LNCAP (cell line): ENCODE measurements at regions not wholly inside any gene's neighbourhood (a gene's known extent, or its start where the extent isn't known, plus 50 kb on each side); places are given as distances from the start of the nearest gene placed in this dataset.

Experiments used
- CTCF ChIP-seq: fragments of 450-650 bp; IDR thresholded peaks from 2 replicates; pipeline ENCODE4 v1.5.1; 2017; ENCODE audit warnings: mild to moderate bottlenecking

DNA sequence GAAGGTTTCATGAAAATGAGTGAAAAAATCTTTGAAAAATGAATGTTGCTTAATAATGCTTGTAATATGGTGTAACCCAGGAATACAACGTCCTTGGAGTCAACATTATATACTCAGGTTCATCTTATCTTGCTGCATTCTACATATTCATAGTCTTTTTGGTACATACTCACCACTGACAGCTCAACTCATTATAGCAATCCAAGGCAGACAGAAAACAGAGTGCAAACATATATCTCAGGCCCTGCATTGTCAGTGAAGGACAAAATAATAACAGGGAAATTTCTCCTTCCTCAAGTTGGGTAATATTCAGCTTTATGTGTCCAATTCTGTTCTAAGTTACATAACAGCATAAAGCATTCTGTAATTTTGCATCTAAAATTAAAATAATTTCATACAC, 1353.0 kb upstream of the SEL1L start:
- TF ChIP-seq CTCF, result no peak

DNA sequence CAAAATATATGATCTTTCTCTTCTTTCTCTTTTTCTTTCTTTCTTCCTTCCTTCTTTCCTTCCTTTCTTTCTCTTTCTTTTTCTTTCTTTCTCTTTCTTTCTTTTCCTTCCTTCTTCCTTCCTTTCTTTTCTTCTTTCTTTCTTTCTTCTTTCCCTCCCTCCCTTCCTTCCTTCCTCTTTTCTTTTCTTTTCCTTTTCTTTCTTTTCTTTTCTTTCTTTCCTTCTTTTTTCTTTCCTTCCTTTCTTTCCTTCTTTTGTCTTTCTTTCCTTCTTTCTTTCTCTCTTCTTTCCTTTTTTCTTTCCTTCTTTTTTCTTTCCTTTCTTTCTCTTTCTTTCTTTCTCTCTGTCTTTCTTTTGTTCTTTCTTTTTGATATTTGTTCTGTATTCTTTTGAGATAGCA, 1356.0 kb upstream of the SEL1L start:
- no peak for TF ChIP-seq CTCF

DNA sequence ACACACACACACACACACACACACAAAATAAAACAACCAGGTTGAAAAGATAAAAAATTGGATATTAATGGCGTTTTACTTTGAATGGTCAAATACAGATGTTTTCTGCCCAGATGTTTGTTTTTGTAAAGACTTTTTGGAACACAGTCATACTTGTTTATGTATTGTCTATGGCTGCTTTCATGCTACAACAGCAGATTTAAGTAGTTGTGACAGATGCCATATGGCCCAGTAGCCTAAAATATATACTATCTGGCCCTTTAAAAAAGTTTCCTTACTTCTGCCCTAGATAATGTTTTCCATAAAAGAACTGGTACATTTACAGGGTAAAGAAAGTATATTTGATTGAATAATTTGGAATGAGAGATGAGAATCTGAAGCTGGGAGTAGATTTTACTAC, 1362.8 kb upstream of the SEL1L start:
- no peak for TF ChIP-seq CTCF

GRCh38 chr14:82897469-82898308, 1364.0 kb upstream of the SEL1L start:
- no peak for TF ChIP-seq CTCF

- TF ChIP-seq CTCF, result no peak
Observed at GRCh38 chr14:82905762-82906161, 1372.1 kb upstream of the SEL1L start.

- no peak for TF ChIP-seq CTCF
Observed at GRCh38 chr14:82911930-82912329, 1378.3 kb upstream of the SEL1L start.

DNA sequence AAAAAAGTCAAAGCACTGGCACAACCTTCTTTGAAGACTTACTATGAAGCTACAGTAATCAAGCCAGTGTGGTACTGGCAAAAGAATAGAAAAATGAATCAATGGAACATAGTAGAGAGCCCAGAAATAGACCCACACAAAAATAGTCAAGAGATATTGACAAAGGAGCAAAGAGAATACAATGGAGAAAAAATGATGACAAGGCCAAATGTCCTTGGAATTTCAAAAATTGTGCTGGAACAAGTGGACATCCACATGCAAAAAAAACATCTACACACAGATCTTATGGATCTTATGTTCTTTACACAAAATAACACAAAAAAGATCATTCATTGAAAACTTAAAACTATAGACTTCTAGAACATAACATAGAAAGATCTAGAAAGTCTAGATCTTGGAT, 1379.7 kb upstream of the SEL1L start:
- no peak for TF ChIP-seq CTCF

- TF ChIP-seq CTCF, result no peak
Observed at GRCh38 chr14:82915381-82915780, 1381.7 kb upstream of the SEL1L start.
